Chondrocyte (in vitro differentiated cells): ENCODE measurements at regions not wholly inside any gene's neighbourhood (a gene's known extent, or its start where the extent isn't known, plus 50 kb on each side); places are given as distances from the start of the nearest gene placed in this dataset.

ENCODE experiments used
- DNase-seq: peaks from one replicate; pipeline ENCODE4 v3.0.0; 2021; ENCODE audit warnings: mixed read lengths, low spot score
- H3K27ac Mint-ChIP-seq: one replicate; pipeline ENCODE4 v1.8.0; 2021; ENCODE audit warnings: mild to moderate bottlenecking, moderate library complexity, mixed read lengths; ENCODE audit not compliant: unreplicated experiment
- H3K27me3 Mint-ChIP-seq: 2 replicates; pipeline ENCODE4 v1.8.0; 2021; ENCODE audit warnings: low read depth, mixed read lengths
- H3K36me3 Mint-ChIP-seq: 2 replicates; pipeline ENCODE4 v1.8.0; 2021; ENCODE audit warnings: low read depth, mixed read lengths
- H3K4me1 Mint-ChIP-seq: 2 replicates; pipeline ENCODE4 v1.8.0; 2021; ENCODE audit warnings: low read depth, mild to moderate bottlenecking, mixed read lengths
- H3K4me3 Mint-ChIP-seq: one replicate; pipeline ENCODE4 v1.8.0; 2021; ENCODE audit warnings: mild to moderate bottlenecking, moderate library complexity, mixed read lengths; ENCODE audit not compliant: unreplicated experiment
- H3K9me3 Mint-ChIP-seq: 2 replicates; pipeline ENCODE4 v1.8.0; 2021; ENCODE audit warnings: low read depth, mixed read lengths
- TF ChIP-seq, protein P1 (sequence below): fragments of 200-600 bp; sonication (generic); IDR thresholded peaks from 2 replicates; pipeline ENCODE4 v1.5.0; 2021; ENCODE audit warnings: antibody characterized with exemption, mild to moderate bottlenecking, moderate library complexity

DNA sequence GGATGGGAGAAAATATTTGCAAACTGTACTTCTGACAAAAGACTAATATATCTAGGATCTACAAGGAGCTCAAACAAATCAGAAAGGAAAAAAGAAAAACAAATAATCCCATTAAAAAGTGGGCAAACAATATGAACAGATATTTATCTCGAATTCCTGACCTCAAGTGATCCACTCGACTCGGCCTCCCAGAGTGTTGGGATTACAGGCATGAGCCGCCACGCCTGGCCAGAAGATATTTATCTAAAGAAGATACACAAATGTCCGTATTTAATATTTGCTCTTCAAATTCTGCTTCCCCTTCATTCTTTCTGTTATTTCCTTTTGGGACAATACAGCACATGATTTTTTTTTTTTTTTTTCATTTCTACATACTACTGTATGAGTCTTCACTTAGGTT is 151.7 kb upstream of the GRM7 start:
- no peak overlapping the region for H3K4me3 Mint-ChIP-seq
- no peaks in the 10 kb centered on the region for H3K36me3 Mint-ChIP-seq
- no peak overlapping the region for H3K27ac Mint-ChIP-seq

DNA sequence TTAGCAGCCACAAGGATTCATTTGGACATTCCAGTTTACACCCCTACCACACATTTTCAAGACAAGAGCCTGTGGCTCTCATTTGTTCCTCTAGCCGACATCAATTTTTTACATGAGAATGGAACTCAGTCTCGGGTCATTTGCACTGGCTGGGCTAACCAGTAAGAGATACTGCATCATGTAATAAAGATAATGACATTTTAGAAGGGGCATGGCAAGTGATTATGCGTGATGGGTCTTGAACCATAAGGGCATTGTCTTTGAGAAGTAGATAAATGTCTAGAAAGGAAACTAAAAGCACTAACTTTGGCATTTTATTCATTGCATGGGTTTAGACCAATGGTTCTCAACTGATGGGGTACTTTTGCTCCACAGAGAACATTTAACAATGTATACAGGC is 146.0 kb upstream of the GRM7 start:
- Mint-ChIP-seq H3K36me3 (no peaks in the 10 kb centered on the region), H3K4me1 (no peaks in the 10 kb centered on the region), H3K4me3 (no peak overlapping the region), H3K9me3 (peaks cover 6% of the 10 kb centered on the region), H3K27ac (no peak overlapping the region), H3K27me3 (no peaks in the 10 kb centered on the region)
- TF ChIP-seq, protein P1, sequence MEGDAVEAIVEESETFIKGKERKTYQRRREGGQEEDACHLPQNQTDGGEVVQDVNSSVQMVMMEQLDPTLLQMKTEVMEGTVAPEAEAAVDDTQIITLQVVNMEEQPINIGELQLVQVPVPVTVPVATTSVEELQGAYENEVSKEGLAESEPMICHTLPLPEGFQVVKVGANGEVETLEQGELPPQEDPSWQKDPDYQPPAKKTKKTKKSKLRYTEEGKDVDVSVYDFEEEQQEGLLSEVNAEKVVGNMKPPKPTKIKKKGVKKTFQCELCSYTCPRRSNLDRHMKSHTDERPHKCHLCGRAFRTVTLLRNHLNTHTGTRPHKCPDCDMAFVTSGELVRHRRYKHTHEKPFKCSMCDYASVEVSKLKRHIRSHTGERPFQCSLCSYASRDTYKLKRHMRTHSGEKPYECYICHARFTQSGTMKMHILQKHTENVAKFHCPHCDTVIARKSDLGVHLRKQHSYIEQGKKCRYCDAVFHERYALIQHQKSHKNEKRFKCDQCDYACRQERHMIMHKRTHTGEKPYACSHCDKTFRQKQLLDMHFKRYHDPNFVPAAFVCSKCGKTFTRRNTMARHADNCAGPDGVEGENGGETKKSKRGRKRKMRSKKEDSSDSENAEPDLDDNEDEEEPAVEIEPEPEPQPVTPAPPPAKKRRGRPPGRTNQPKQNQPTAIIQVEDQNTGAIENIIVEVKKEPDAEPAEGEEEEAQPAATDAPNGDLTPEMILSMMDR: no peak
- no peak for DNase-seq

More for the DNA sequence above, 151.7 kb upstream of the GRM7 start:
- Mint-ChIP-seq H3K4me1 (no peaks in the 10 kb centered on the region), H3K27me3 (no peaks in the 10 kb centered on the region), H3K9me3 (peaks cover 6% of the 10 kb centered on the region)
- DNase-seq: no peak
- TF ChIP-seq, protein P1: no peak

DNA sequence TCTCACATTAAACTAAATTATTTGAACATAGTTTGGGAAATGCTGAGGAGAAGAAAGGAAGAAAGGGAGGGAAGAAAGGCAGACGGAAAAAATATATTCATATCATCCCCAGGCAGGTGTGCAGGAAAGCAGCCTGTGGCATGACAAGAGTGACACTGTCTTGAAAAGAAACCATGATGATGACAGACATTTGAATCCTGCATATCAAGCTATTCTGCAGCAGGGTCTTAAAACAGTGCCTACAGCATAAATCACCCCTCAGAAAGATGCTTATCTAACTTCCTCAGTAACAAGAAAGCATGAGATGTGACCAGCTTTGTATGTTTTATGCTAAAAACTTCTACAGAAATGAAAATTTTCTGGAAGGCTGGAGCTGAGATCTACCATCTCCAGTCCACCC is 144.5 kb upstream of the GRM7 start:
- H3K27ac Mint-ChIP-seq: no peak overlapping the region
- no peaks in the 10 kb centered on the region for H3K27me3 Mint-ChIP-seq
- H3K9me3 Mint-ChIP-seq: peaks cover 12% of the 10 kb centered on the region
- no peak for DNase-seq
- TF ChIP-seq, protein P1: no peak
- H3K4me1 Mint-ChIP-seq: no peaks in the 10 kb centered on the region
- H3K36me3 Mint-ChIP-seq: no peaks in the 10 kb centered on the region
- no peak overlapping the region for H3K4me3 Mint-ChIP-seq

DNA sequence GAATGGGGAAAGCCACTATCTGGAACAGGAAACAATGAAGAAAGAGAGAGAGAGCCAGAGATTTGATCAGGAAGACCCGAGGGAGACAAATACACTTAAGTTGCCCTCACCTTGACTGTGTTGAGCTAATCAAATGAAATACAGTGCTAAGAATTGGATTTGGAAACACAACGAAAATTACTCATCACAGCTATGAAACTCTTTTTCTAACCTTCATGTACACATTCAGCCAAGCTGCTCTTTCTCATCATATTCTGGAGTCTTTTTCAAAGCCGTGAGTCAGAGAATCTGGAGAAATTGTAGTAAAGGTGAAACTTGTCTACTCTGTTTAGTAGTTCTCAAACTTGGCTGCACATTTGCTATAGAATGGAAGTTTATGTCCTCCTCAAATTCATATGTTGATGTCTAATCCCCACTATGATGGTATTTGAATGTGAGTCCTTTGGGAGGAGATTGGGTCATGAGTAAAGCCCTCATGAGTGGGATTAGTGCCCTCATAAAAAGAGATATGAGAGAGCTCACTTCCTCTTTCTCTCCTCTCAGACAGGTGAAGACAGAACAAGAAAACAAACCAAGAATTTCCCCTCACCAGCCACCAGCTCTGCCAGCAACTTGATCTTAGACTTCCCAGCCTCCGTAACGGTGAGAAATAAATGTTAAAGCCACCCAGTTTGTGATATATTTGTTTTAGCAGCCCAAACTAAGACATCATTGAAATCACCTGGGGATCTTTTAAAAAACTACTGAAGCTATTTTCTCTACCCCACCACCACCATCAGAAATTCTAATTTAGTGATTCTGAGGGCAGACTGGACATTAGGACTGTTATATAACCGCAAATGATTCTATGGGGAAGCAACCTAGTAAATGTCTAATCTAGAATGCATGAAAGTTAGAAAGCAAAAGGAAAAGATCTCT is 143.6 kb upstream of the GRM7 start:
- TF ChIP-seq, protein P1: no peak
- no peak overlapping the region for H3K4me3 Mint-ChIP-seq
- DNase-seq: no peak
- no peaks in the 10 kb centered on the region for H3K36me3 Mint-ChIP-seq
- H3K27me3 Mint-ChIP-seq: no peaks in the 10 kb centered on the region
- H3K4me1 Mint-ChIP-seq: no peaks in the 10 kb centered on the region
- no peak overlapping the region for H3K27ac Mint-ChIP-seq
- peaks cover 12% of the 10 kb centered on the region for H3K9me3 Mint-ChIP-seq

DNA sequence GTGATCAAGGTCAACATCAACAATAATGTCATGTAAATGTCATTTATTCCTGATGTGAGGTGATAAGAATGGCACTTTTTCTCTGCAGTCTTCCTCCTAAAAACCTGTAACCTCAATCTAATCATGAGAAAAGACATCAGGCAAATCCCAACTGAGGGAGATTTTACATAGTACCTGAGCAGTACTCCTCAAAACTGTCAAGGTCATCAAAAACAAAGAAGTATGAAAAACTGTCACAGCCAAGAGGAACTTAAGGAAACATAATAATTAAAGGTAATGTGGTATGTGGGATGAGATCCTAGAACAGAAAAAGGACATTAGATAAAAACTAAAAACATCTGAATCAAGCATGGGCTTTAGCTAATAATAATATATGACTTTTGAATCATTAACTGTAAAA is 140.9 kb upstream of the GRM7 start:
- DNase-seq: no peak
- Mint-ChIP-seq H3K9me3 (peaks cover 8% of the 10 kb centered on the region), H3K36me3 (no peaks in the 10 kb centered on the region), H3K4me1 (no peaks in the 10 kb centered on the region), H3K27me3 (no peaks in the 10 kb centered on the region), H3K4me3 (no peak overlapping the region), H3K27ac (no peak overlapping the region)
- TF ChIP-seq, protein P1: no peak
